Urinary bladder (tissue), 3 donors: ENCODE measurements at regions not wholly inside any gene's neighbourhood (a gene's known extent, or its start where the extent isn't known, plus 50 kb on each side); places are given as distances from the start of the nearest gene placed in this dataset.

Source experiments
- DNase-seq: peaks from one replicate; pipeline ENCODE4 v3.0.0-alpha.2; 2015; ENCODE audit errors: extremely low spot score
- H3K27ac ChIP-seq: one replicate; pipeline ENCODE4 v1.5.1; 2013; ENCODE audit warnings: low read depth, mild to moderate bottlenecking, moderate library complexity
- H3K36me3 ChIP-seq: one replicate; pipeline ENCODE4 v1.6.1; 2013; ENCODE audit warnings: mild to moderate bottlenecking, moderate library complexity; ENCODE audit not compliant: insufficient read depth
- H3K4me1 ChIP-seq: one replicate; pipeline ENCODE4 v1.6.1; 2013; ENCODE audit warnings: mild to moderate bottlenecking, moderate library complexity; ENCODE audit not compliant: insufficient read depth
- H3K4me3 ChIP-seq: one replicate; pipeline ENCODE4 v1.5.1; 2013; ENCODE audit warnings: low read depth, low read length
- WGBS: extraction: QIAGEN DNeasy Blood & Tissue Kit; methylation state at CpG from one replicate; pipeline ENCODE4 v1.1.7; 2013; 5-methylcytosine and 5-hydroxymethylcytosine counted together
- donor health status: healthy with polysubstance abuse.
- donor health status: healthy.

DNA sequence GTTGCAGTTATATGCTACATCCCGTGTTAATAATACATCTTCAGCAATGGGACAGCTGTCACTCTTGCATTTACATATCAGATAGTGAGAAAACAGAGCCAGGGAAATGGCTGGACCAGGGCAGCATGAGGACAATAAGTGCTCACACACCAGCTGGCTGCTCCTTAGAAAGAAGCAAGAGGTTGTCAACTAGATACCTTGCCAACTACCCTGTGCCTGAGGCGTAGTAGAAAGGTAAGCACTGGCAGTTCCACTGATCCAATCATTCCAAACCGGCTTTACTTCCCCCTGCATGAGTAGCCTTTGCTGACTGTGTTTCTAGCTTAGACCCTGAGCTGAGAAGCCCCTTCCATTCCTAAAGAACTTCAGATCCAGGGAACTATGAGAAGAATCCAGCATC lies 52.2 kb upstream of the FGF13 start:
- WGBS: 83% methylated on average over 3 of the region's 3 CpGs
- H3K4me3 ChIP-seq: no peak overlapping the region
- H3K36me3 ChIP-seq: no peaks in the 10 kb centered on the region
- no peak for DNase-seq
- no peak overlapping the region for H3K27ac ChIP-seq
- no peaks in the 10 kb centered on the region for H3K4me1 ChIP-seq

DNA sequence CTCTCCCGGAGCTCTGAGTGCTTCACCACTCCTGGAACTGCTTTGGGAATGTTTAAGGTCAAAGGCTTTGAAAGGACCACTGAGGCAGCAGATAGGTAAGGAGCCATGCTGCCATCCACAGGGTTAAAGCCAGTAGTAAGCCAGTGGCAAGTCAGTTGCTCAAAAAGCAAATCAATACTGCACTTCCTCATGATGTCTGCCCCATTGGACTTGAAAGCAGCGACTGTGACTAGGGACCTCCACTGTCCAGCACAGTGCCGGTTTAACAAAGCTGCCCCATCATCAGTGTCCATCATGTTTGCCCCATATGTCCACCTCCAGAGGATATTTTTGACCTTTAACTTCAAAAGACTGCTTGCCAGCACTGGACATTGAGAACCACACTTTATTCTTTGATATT lies 49.9 kb upstream of the FGF13 start:
- Histone ChIP-seq H3K4me3 (no peak overlapping the region), H3K4me1 (no peaks in the 10 kb centered on the region), H3K27ac (no peak overlapping the region), H3K36me3 (no peaks in the 10 kb centered on the region)
- no peak for DNase-seq
- WGBS: 96% methylated on average over 3 of the region's 3 CpGs
